CD4-positive, alpha-beta T cell (primary cell): ENCODE measurements at regions not wholly inside any gene's neighbourhood (a gene's known extent, or its start where the extent isn't known, plus 50 kb on each side); places are given as distances from the start of the nearest gene placed in this dataset.

Source experiments
- ATAC-seq: fragments of 200-7000 bp; cut with Tn5 transposase; one replicate; pipeline ENCODE4 v1.10.0; 2022; ENCODE audit warnings: mild to moderate bottlenecking; ENCODE audit not compliant: poor library complexity
- CTCF ChIA-PET: fragments of 350-600 bp; sonication (Branson Sonifier 250); formaldehyde crosslinking; loops from one replicate; lab custom pipeline; 2021; ENCODE audit warnings: antibody characterized with exemption, inconsistent platforms; lab: Charles Lee
- POLR2A ChIA-PET: fragments of 350-600 bp; sonication (Branson Sonifier 250); formaldehyde crosslinking; loops from one replicate; lab custom pipeline; 2021; ENCODE audit warnings: antibody characterized with exemption, inconsistent platforms; lab: Charles Lee
- DNase-seq, 14 experiments: peaks; one replicate each; pipeline ENCODE4 v3.0.0-alpha.2; 2013 to 2020; ENCODE audit warnings: mixed read lengths in 2 of 14
- H3K27ac ChIP-seq, 2 donors: one replicate each; pipeline versions ENCODE4 v1.5.1 to v1.7.0; 2013; ENCODE audit warnings: low read length in 2 of 2, low read depth in 1 of 2, mild to moderate bottlenecking in 1 of 2
- H3K27me3 ChIP-seq, 2 experiments: 1 replicate in 1 of 2; 2 replicates in 1 of 2; pipeline versions ENCODE4 v1.6.1 to v1.7.0; 2013; ENCODE audit warnings: low read length in 2 of 2, control low read depth in 1 of 2, mild to moderate bottlenecking in 1 of 2, moderate library complexity in 1 of 2; ENCODE audit not compliant: insufficient read depth in 2 of 2, control insufficient read depth in 1 of 2
- H3K36me3 ChIP-seq: one replicate; pipeline ENCODE4 v1.6.1; 2013; ENCODE audit warnings: low read length, control low read depth; ENCODE audit not compliant: insufficient read depth
- H3K4me1 ChIP-seq: one replicate; pipeline ENCODE4 v1.6.1; 2013; ENCODE audit warnings: low read length, control low read depth; ENCODE audit not compliant: insufficient read depth
- H3K4me3 ChIP-seq: one replicate; pipeline ENCODE4 v1.5.1; 2013; ENCODE audit warnings: mild to moderate bottlenecking, low read length, moderate library complexity
- H3K9me3 ChIP-seq, 2 experiments: 1 replicate in 1 of 2; 2 replicates in 1 of 2; pipeline versions ENCODE4 v1.6.1 to v1.7.0; 2013; ENCODE audit warnings: low read length in 2 of 2, mild to moderate bottlenecking in 2 of 2, control low read depth in 1 of 2, moderate library complexity in 1 of 2; ENCODE audit not compliant: control insufficient read depth in 1 of 2, insufficient read depth in 1 of 2
- H3K27ac Mint-ChIP-seq: one replicate; pipeline ENCODE4 v1.8.0; 2020; ENCODE audit warnings: mixed read lengths
- H3K27me3 Mint-ChIP-seq: one replicate; pipeline ENCODE4 v1.8.0; 2021; ENCODE audit warnings: mixed read lengths
- H3K36me3 Mint-ChIP-seq: one replicate; pipeline ENCODE4 v1.8.0; 2021; ENCODE audit warnings: low read depth, mixed read lengths
- H3K4me1 Mint-ChIP-seq: one replicate; pipeline ENCODE4 v1.8.0; 2021; ENCODE audit warnings: low read depth, mixed read lengths
- H3K4me3 Mint-ChIP-seq: one replicate; pipeline ENCODE4 v1.8.0; 2020; ENCODE audit warnings: mild to moderate bottlenecking, mixed read lengths
- H3K9me3 Mint-ChIP-seq: one replicate; pipeline ENCODE4 v1.8.0; 2020; ENCODE audit warnings: mixed read lengths
- intact Hi-C, 2 experiments: fragments of 100-400 bp; cut with DNase I in 1 of 2; cut with micrococcal nuclease in 1 of 2; formaldehyde crosslinking; loops; one replicate each; pipeline versions ENCODE4 v1.15.1 to v1.9.0; 2023 to 2025; cut with DNase I, micrococcal nuclease
- TF ChIP-seq, protein P1 (sequence below): fragments of 200-600 bp; IDR thresholded peaks from one replicate; pipeline ENCODE4 v1.8.0; 2022; ENCODE audit warnings: antibody characterized with exemption, mild to moderate bottlenecking

DNA sequence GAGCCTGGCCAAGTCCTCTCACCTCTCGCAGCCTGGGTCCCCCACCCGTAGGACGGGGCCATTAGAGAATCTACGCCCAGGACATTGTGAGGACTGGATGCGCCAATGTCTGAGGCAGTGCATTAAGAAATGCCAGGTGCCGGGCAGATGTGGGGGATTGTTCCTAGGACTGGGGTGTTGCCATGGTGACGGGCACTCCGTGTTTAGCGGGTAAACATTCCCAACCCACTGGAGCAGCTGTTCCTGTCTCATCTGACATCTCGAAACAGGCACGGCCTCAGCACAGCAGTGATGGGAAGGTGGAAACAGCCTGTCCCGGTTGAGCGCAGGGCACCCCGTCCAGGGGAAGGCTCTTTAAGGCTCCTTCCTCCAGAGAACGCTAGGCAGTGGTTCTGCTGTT is 99.6 kb upstream of the RTL6 start:
- intact Hi-C loops = no loop called here
- no peaks in the 10 kb centered on the region for H3K9me3 ChIP-seq
- ATAC-seq (no peak), DNase-seq (no peak)
- H3K27ac Mint-ChIP-seq = no peak overlapping the region
- no peak overlapping the region for H3K4me3 ChIP-seq
- TF ChIP-seq, protein P1, sequence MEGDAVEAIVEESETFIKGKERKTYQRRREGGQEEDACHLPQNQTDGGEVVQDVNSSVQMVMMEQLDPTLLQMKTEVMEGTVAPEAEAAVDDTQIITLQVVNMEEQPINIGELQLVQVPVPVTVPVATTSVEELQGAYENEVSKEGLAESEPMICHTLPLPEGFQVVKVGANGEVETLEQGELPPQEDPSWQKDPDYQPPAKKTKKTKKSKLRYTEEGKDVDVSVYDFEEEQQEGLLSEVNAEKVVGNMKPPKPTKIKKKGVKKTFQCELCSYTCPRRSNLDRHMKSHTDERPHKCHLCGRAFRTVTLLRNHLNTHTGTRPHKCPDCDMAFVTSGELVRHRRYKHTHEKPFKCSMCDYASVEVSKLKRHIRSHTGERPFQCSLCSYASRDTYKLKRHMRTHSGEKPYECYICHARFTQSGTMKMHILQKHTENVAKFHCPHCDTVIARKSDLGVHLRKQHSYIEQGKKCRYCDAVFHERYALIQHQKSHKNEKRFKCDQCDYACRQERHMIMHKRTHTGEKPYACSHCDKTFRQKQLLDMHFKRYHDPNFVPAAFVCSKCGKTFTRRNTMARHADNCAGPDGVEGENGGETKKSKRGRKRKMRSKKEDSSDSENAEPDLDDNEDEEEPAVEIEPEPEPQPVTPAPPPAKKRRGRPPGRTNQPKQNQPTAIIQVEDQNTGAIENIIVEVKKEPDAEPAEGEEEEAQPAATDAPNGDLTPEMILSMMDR = no peak
- peaks cover 9 to 12% of the 10 kb centered on the region in 2 experiments for H3K27me3 ChIP-seq
- H3K9me3 Mint-ChIP-seq = no peaks in the 10 kb centered on the region
- no peak overlapping the region for H3K4me3 Mint-ChIP-seq
- H3K4me1 Mint-ChIP-seq = no peaks in the 10 kb centered on the region
- POLR2A ChIA-PET = no interaction called here
- no peaks in the 10 kb centered on the region for H3K36me3 ChIP-seq
- H3K4me1 ChIP-seq = peaks cover 2% of the 10 kb centered on the region
- no peak overlapping the region for H3K27ac ChIP-seq
- CTCF ChIA-PET = no interaction called here
- H3K36me3 Mint-ChIP-seq = no peaks in the 10 kb centered on the region
- H3K27me3 Mint-ChIP-seq = peaks cover 32% of the 10 kb centered on the region

DNA sequence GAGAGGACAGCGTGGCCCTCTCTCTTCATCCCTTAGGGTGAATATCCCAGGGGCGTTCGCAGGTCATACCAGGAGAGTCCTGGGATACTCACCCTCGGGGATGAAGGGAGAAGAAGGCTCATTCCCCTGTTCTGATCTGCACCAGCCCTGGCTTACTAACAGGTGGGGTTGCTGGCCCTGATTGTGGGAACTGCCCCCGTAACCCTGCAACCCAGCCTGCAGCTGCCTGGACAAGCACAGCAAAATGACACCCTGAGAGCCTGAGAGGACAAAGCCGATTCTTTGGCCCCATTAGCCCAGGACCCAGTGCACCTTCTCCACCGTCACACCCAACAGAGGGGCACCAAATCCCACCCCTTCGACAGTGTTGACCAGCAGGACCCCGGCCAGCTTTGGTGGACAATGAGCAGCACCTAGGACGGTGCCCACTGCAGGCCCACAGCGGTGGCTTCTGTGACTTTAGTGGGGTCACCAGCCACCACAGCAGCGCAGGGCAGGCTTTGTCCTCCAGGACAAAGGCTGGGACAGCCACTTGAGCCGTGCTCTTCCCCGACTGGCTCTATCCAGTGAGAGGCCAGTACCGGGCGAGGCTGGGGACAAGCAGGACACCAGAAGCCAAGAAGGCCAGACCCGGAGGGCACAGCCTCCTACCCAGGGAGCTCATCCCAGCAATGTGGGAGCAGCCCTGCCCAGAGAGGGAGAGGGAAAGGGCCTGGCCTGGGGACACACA is 98.5 kb upstream of the RTL6 start:
- intact Hi-C loops = no loop called here
- ChIA-PET CTCF (no interaction called here), POLR2A (no interaction called here)
- Histone ChIP-seq H3K27ac (no peak overlapping the region), H3K4me3 (no peak overlapping the region), H3K9me3 (no peaks in the 10 kb centered on the region), H3K27me3 (peaks cover 9 to 12% of the 10 kb centered on the region in 2 experiments), H3K36me3 (no peaks in the 10 kb centered on the region), H3K4me1 (peaks cover 2% of the 10 kb centered on the region)
- Mint-ChIP-seq H3K4me3 (no peak overlapping the region), H3K4me1 (no peaks in the 10 kb centered on the region), H3K27ac (no peak overlapping the region), H3K27me3 (peaks cover 36% of the 10 kb centered on the region), H3K9me3 (no peaks in the 10 kb centered on the region), H3K36me3 (no peaks in the 10 kb centered on the region)
- ATAC-seq = no peak
- TF ChIP-seq, protein P1 = no peak
- no peak for DNase-seq

DNA sequence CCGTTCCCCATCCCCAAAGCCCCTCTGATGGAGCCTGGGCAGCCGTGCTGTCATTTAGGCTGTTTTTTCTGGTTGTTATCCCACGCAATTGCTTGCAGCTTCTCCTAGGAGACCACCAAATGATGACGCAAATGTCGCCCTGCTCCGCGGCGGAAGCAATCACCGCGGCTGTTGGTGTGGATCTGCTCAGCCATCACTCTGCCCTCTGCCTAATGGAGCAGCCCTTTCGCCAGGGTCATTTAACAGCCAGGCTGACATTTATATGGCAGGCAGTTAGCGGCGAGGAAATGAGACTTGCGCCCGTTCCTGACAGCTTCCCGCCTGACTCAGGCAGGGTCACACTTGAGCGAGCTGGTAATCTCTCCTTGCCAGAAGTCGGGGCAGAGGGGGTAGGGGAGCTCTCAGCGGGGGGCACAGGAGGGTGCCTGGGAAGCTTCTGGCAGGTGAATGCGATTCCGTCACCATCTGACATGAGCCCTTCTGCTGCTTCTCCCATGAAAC is 97.9 kb upstream of the RTL6 start:
- H3K9me3 Mint-ChIP-seq = no peaks in the 10 kb centered on the region
- TF ChIP-seq, protein P1 = no peak
- peaks cover 2% of the 10 kb centered on the region for H3K4me1 ChIP-seq
- no peaks in the 10 kb centered on the region for H3K36me3 Mint-ChIP-seq
- no peak for DNase-seq
- ChIA-PET POLR2A (no interaction called here), CTCF (no interaction called here)
- no peak overlapping the region for H3K27ac ChIP-seq
- intact Hi-C loops = no loop called here
- no peaks in the 10 kb centered on the region for H3K36me3 ChIP-seq
- H3K4me1 Mint-ChIP-seq = no peaks in the 10 kb centered on the region
- H3K4me3 Mint-ChIP-seq = no peak overlapping the region
- peaks cover 9 to 12% of the 10 kb centered on the region in 2 experiments for H3K27me3 ChIP-seq
- no peak overlapping the region for H3K27ac Mint-ChIP-seq
- H3K27me3 Mint-ChIP-seq = peaks cover 36% of the 10 kb centered on the region
- H3K4me3 ChIP-seq = no peak overlapping the region
- ATAC-seq = no peak
- H3K9me3 ChIP-seq = no peaks in the 10 kb centered on the region
